AG04450 (cell line): ENCODE measurements at regions not wholly inside any gene's neighbourhood (a gene's known extent, or its start where the extent isn't known, plus 50 kb on each side); places are given as distances from the start of the nearest gene placed in this dataset.

Source experiments
- CTCF ChIA-PET: fragments of 300-600, 350-600 bp; formaldehyde crosslinking; extraction: SDS; loops from one replicate; lab custom pipeline; 2022; ENCODE audit warnings: antibody characterized with exemption, inconsistent platforms; lab: Charles Lee
- POLR2A ChIA-PET: fragments of 350-600 bp; formaldehyde crosslinking; extraction: SDS; loops from one replicate; lab custom pipeline; 2021; ENCODE audit warnings: antibody characterized with exemption, inconsistent platforms; lab: Yijun Ruan, JAX
- DNase-seq: peaks from one replicate; pipeline ENCODE4 v3.0.0-alpha.2; 2011; ENCODE audit warnings: low read depth, low spot score
- H3K27ac ChIP-seq: one replicate; pipeline ENCODE4 v1.5.1; 2012; ENCODE audit warnings: low read depth, low read length, control low read depth
- H3K27me3 ChIP-seq: one replicate; pipeline ENCODE4 v1.6.0; 2012; ENCODE audit warnings: low read length; ENCODE audit not compliant: control insufficient read depth, insufficient read depth
- H3K4me3 ChIP-seq: 2 replicates; pipeline ENCODE4 v1.5.1; 2011; ENCODE audit warnings: mild to moderate bottlenecking, low read depth, low read length, control low read depth
- H3K9me3 ChIP-seq: 2 replicates; pipeline ENCODE4 v1.5.1; 2012; ENCODE audit warnings: low read length; ENCODE audit not compliant: control insufficient read depth, insufficient read depth
- CTCF ChIP-seq: IDR thresholded peaks from 2 replicates; pipeline ENCODE4 v1.5.1; 2011; ENCODE audit warnings: low read depth, low read length, control low read depth, inconsistent platforms

GRCh38 chr10:111885919-111886318 lies 297.6 kb downstream of the GPAM start:
- DNase-seq = no peak
- H3K27me3 ChIP-seq = no peaks in the 10 kb centered on the region
- no peak overlapping the region for H3K4me3 ChIP-seq
- H3K27ac ChIP-seq = no peak overlapping the region
- POLR2A ChIA-PET = no interaction called here
- TF ChIP-seq CTCF = no peak
- H3K9me3 ChIP-seq = peaks cover 15% of the 10 kb centered on the region
- CTCF ChIA-PET = no interaction called here

- no peaks in the 10 kb centered on the region for H3K27me3 ChIP-seq
- CTCF ChIA-PET = no interaction called here
- no peak overlapping the region for H3K27ac ChIP-seq
- POLR2A ChIA-PET = no interaction called here
- no peak overlapping the region for H3K4me3 ChIP-seq
- peaks cover 15% of the 10 kb centered on the region for H3K9me3 ChIP-seq
- DNase-seq = no peak
- TF ChIP-seq CTCF = no peak
These were observed 296.3 kb downstream of the GPAM start for GRCh38 chr10:111887266-111887665.

- no peak for TF ChIP-seq CTCF
- DNase-seq = no peak
- CTCF ChIA-PET = no interaction called here
- Histone ChIP-seq H3K4me3 (no peak overlapping the region), H3K27ac (no peak overlapping the region), H3K9me3 (peaks cover 11% of the 10 kb centered on the region; the same call in 1 of the 2 replicates), H3K27me3 (no peaks in the 10 kb centered on the region)
- POLR2A ChIA-PET = no interaction called here
These were observed 293.5 kb downstream of the GPAM start for GRCh38 chr10:111890046-111890445.

GRCh38 chr10:111916011-111916410 lies 267.6 kb downstream of the GPAM start:
- POLR2A ChIA-PET = no interaction called here
- no peak overlapping the region for H3K4me3 ChIP-seq
- CTCF ChIA-PET = interaction anchor here (0.6 kb wide), 1 partner anchor 1028 kb away, joined by 5 read pairs; no protein-coding TSS in a partner anchor

GRCh38 chr10:111921821-111922220 lies 261.7 kb downstream of the GPAM start:
- CTCF ChIA-PET = no interaction called here
- H3K4me3 ChIP-seq = no peak overlapping the region
- DNase-seq = no peak
- no peak for TF ChIP-seq CTCF
- peaks cover 4% of the 10 kb centered on the region; the same call in 1 of the 2 replicates for H3K9me3 ChIP-seq
- no peak overlapping the region for H3K27ac ChIP-seq
- POLR2A ChIA-PET = no interaction called here
- no peaks in the 10 kb centered on the region for H3K27me3 ChIP-seq

More at GRCh38 chr10:111916011-111916410, 267.6 kb downstream of the GPAM start:
- peaks cover 7% of the 10 kb centered on the region; the same call in 1 of the 2 replicates for H3K9me3 ChIP-seq
- H3K27me3 ChIP-seq = no peaks in the 10 kb centered on the region
- H3K27ac ChIP-seq = no peak overlapping the region
- no peak for DNase-seq
- no peak for TF ChIP-seq CTCF
